Upper lobe of right lung (tissue), 1 donor: ENCODE measurements at regions not wholly inside any gene's neighbourhood (a gene's known extent, or its start where the extent isn't known, plus 50 kb on each side); places are given as distances from the start of the nearest gene placed in this dataset.

Source experiments
- ATAC-seq: fragments of 200-7000 bp; cut with Tn5 transposase; one replicate; pipeline ENCODE4 v1.9.1; 2020; ENCODE audit warnings: mild to moderate bottlenecking, moderate library complexity
- DNase-seq: peaks from one replicate; pipeline ENCODE4 v3.0.0-alpha.2; 2020
- H3K27ac ChIP-seq: fragments of 200-600 bp; one replicate; pipeline ENCODE4 v1.8.0; 2022
- H3K27me3 ChIP-seq: fragments of 200-600 bp; one replicate; pipeline ENCODE4 v1.8.0; 2022; ENCODE audit warnings: mild to moderate bottlenecking
- H3K36me3 ChIP-seq: fragments of 200-600 bp; one replicate; pipeline ENCODE4 v1.8.0; 2022
- H3K4me1 ChIP-seq: fragments of 200-600 bp; one replicate; pipeline ENCODE4 v1.8.0; 2022
- H3K4me3 ChIP-seq: fragments of 200-600 bp; one replicate; pipeline ENCODE4 v1.8.0; 2022; ENCODE audit warnings: mild to moderate bottlenecking
- H3K9me3 ChIP-seq: fragments of 200-600 bp; one replicate; pipeline ENCODE4 v1.8.0; 2022
- CTCF ChIP-seq: fragments of 200-600 bp; IDR thresholded peaks from one replicate; pipeline ENCODE4 v1.8.0; 2022; ENCODE audit warnings: antibody characterized with exemption
- intact Hi-C: fragments of 100-400 bp; cut with DNase I; formaldehyde crosslinking; loops from one replicate; pipeline ENCODE4 v1.11.0; 2022
- donor health status: DM: no; HTN: yes; CAD: no; lungs with severe emphysema.

GRCh38 chr14:32014498-32014897 is 62.6 kb upstream of the ARHGAP5 start:
- no peak overlapping the region for H3K27ac ChIP-seq
- TF ChIP-seq CTCF = no peak
- DNase-seq (no peak), ATAC-seq (no peak)
- H3K27me3 ChIP-seq = no peaks in the 10 kb centered on the region
- H3K4me3 ChIP-seq = no peak overlapping the region
- H3K4me1 ChIP-seq = no peaks in the 10 kb centered on the region
- H3K36me3 ChIP-seq = no peaks in the 10 kb centered on the region
- H3K9me3 ChIP-seq = no peaks in the 10 kb centered on the region
- intact Hi-C loops = no loop called here

- no peak for ATAC-seq
- Histone ChIP-seq H3K36me3 (no peaks in the 10 kb centered on the region), H3K4me1 (no peaks in the 10 kb centered on the region), H3K9me3 (no peaks in the 10 kb centered on the region), H3K27ac (no peak overlapping the region), H3K27me3 (no peaks in the 10 kb centered on the region), H3K4me3 (no peak overlapping the region)
- intact Hi-C loops = no loop called here
- no peak for DNase-seq
- TF ChIP-seq CTCF = no peak
Observed at GRCh38 chr14:32015166-32015565, 61.9 kb upstream of the ARHGAP5 start.

- Histone ChIP-seq H3K4me3 (no peak overlapping the region), H3K4me1 (no peaks in the 10 kb centered on the region), H3K27ac (no peak overlapping the region), H3K27me3 (no peaks in the 10 kb centered on the region), H3K36me3 (no peaks in the 10 kb centered on the region), H3K9me3 (no peaks in the 10 kb centered on the region)
- ATAC-seq (no peak), DNase-seq (no peak)
- no peak for TF ChIP-seq CTCF
- intact Hi-C loops = no loop called here
Observed at GRCh38 chr14:32017587-32017986, 59.5 kb upstream of the ARHGAP5 start.

GRCh38 chr14:32018391-32019092 is 58.6 kb upstream of the ARHGAP5 start:
- Histone ChIP-seq H3K4me3 (no peak overlapping the region), H3K27me3 (no peaks in the 10 kb centered on the region)
- intact Hi-C loops = no loop called here

GRCh38 chr14:32019276-32019675 is 57.8 kb upstream of the ARHGAP5 start:
- Histone ChIP-seq H3K36me3 (no peaks in the 10 kb centered on the region), H3K27ac (no peak overlapping the region), H3K4me3 (no peak overlapping the region), H3K4me1 (no peaks in the 10 kb centered on the region), H3K9me3 (no peaks in the 10 kb centered on the region), H3K27me3 (no peaks in the 10 kb centered on the region)
- no peak for TF ChIP-seq CTCF
- ATAC-seq (no peak), DNase-seq (no peak)
- intact Hi-C loops = no loop called here

More at GRCh38 chr14:32018391-32019092, 58.6 kb upstream of the ARHGAP5 start:
- Histone ChIP-seq H3K4me1 (no peaks in the 10 kb centered on the region), H3K9me3 (no peaks in the 10 kb centered on the region), H3K27ac (no peak overlapping the region), H3K36me3 (no peaks in the 10 kb centered on the region)
- TF ChIP-seq CTCF = no peak
- DNase-seq (no peak), ATAC-seq (no peak)

- DNase-seq (no peak), ATAC-seq (no peak)
- no peaks in the 10 kb centered on the region for H3K27me3 ChIP-seq
- no peak for TF ChIP-seq CTCF
- H3K36me3 ChIP-seq = no peaks in the 10 kb centered on the region
- H3K4me1 ChIP-seq = no peaks in the 10 kb centered on the region
- no peaks in the 10 kb centered on the region for H3K9me3 ChIP-seq
- intact Hi-C loops = no loop called here
- H3K27ac ChIP-seq = no peak overlapping the region
- no peak overlapping the region for H3K4me3 ChIP-seq
Observed at GRCh38 chr14:32020882-32021281, 56.2 kb upstream of the ARHGAP5 start.
